NCI-H748 (cell line): ENCODE measurements at regions not wholly inside any gene's neighbourhood (a gene's known extent, or its start where the extent isn't known, plus 50 kb on each side); places are given as distances from the start of the nearest gene placed in this dataset.
"Not testable (repeated sequence)": the region's sequence is repeated elsewhere in the genome, so short reads cannot be mapped to it uniquely, and the experiment has no call there.

Source experiments
- DNase-seq: peaks from one replicate; lab custom pipeline; 2025; ENCODE audit not compliant: unreplicated experiment; lab: John Stamatoyannopoulos, UW

- DNase-seq = no peak
Measured at GRCh38 chr16:35562919-35563318, 2103.5 kb downstream of the TP53TG3F start.

GRCh38 chr16:35564148-35564547 is 2104.7 kb downstream of the TP53TG3F start:
- DNase-seq = no peak

- DNase-seq = no peak
Measured at GRCh38 chr16:35564889-35565288, 2105.5 kb downstream of the TP53TG3F start.

- no peak for DNase-seq
Measured at GRCh38 chr16:35565626-35566025, 2106.2 kb downstream of the TP53TG3F start.

- DNase-seq = no peak
Measured at GRCh38 chr16:35569413-35569812, 2110.0 kb downstream of the TP53TG3F start.

- DNase-seq = no peak
Measured at GRCh38 chr16:35570946-35571345, 2111.5 kb downstream of the TP53TG3F start.

GRCh38 chr16:35572186-35572585 is 2112.8 kb downstream of the TP53TG3F start:
- DNase-seq = no peak

GRCh38 chr16:35573407-35573806 is 2114.0 kb downstream of the TP53TG3F start:
- DNase-seq = peak; percentile 10

GRCh38 chr16:35574011-35574410 is 2114.6 kb downstream of the TP53TG3F start:
- DNase-seq = peak; percentile 42

GRCh38 chr16:35574454-35575431 is 2115.3 kb downstream of the TP53TG3F start:
- peak; percentile 60 for DNase-seq

GRCh38 chr16:35575432-35575821 is 2116.0 kb downstream of the TP53TG3F start:
- DNase-seq = no peak

- no peak for DNase-seq
Measured at GRCh38 chr16:35585411-35585810, 2126.0 kb downstream of the TP53TG3F start.

- peak; percentile 35 for DNase-seq
Measured at GRCh38 chr16:35590913-35591312, 2131.5 kb downstream of the TP53TG3F start.

- no peak for DNase-seq
Measured at GRCh38 chr16:35596467-35596866, 2137.1 kb downstream of the TP53TG3F start.

GRCh38 chr16:35598696-35599332 is 2139.4 kb downstream of the TP53TG3F start:
- peak; percentile 41 for DNase-seq

- DNase-seq = no peak
Measured at GRCh38 chr16:35599429-35600160, 2140.2 kb downstream of the TP53TG3F start.

GRCh38 chr16:35600161-35600555 is 2140.7 kb downstream of the TP53TG3F start:
- DNase-seq = not testable (repeated sequence)

GRCh38 chr16:35602116-35602515 is 2142.7 kb downstream of the TP53TG3F start:
- no peak for DNase-seq

GRCh38 chr16:35603371-35603770 is 2144.0 kb downstream of the TP53TG3F start:
- not testable (repeated sequence) for DNase-seq

GRCh38 chr16:35605921-35606320 is 2146.5 kb downstream of the TP53TG3F start:
- no peak for DNase-seq

- not testable (repeated sequence) for DNase-seq
Measured at GRCh38 chr16:35614883-35615282, 2155.5 kb downstream of the TP53TG3F start.
